ENCODE measurements at regions not wholly inside any gene's neighbourhood (a gene's known extent, or its start where the extent isn't known, plus 50 kb on each side); places are given as distances from the start of the nearest gene placed in this dataset.

GRCh38 chr9:89252651-89253267 is 58.2 kb upstream of the CKS2 start:
- H3K27ac Mint-ChIP-seq (ENCODE audit: unreplicated experiment) = no peak overlapping the region
- Histone ChIP-seq H3K36me3 (ENCODE audit: insufficient read depth, low read length) (no peaks in the 10 kb centered on the region), H3K4me2 (ENCODE audit: low read length) (no peak overlapping the region), H3K9me3 (ENCODE audit: insufficient read depth, low read depth, low read length) (peaks cover 12% of the 10 kb centered on the region), H3K4me3 (ENCODE audit: insufficient read depth, low read depth, low read length) (no peak overlapping the region), H2AFZ (ENCODE audit: low read depth, low read length) (no peak overlapping the region), H3K27me3 (ENCODE audit: insufficient read depth, low read length) (peaks cover 2% of the 10 kb centered on the region), H3K9ac (ENCODE audit: low read length) (no peak overlapping the region), H3K4me1 (ENCODE audit: insufficient read depth, low read length) (no peaks in the 10 kb centered on the region), H3K79me2 (ENCODE audit: insufficient read depth, low read length) (no peaks in the 10 kb centered on the region), H3K27ac (ENCODE audit: low read depth, low read length) (no peak overlapping the region), H4K20me1 (ENCODE audit: insufficient read depth, low read length) (no peaks in the 10 kb centered on the region)
- H3K36me3 Mint-ChIP-seq (ENCODE audit: low read depth, unreplicated experiment) = no peaks in the 10 kb centered on the region
- H3K27me3 Mint-ChIP-seq (ENCODE audit: low read depth, unreplicated experiment) = no peaks in the 10 kb centered on the region
- no peak for TF ChIP-seq EZH2 (IDR thresholded peaks at IDR 0.05; ENCODE audit: insufficient read depth, low read length)
- TF ChIP-seq, protein P1, sequence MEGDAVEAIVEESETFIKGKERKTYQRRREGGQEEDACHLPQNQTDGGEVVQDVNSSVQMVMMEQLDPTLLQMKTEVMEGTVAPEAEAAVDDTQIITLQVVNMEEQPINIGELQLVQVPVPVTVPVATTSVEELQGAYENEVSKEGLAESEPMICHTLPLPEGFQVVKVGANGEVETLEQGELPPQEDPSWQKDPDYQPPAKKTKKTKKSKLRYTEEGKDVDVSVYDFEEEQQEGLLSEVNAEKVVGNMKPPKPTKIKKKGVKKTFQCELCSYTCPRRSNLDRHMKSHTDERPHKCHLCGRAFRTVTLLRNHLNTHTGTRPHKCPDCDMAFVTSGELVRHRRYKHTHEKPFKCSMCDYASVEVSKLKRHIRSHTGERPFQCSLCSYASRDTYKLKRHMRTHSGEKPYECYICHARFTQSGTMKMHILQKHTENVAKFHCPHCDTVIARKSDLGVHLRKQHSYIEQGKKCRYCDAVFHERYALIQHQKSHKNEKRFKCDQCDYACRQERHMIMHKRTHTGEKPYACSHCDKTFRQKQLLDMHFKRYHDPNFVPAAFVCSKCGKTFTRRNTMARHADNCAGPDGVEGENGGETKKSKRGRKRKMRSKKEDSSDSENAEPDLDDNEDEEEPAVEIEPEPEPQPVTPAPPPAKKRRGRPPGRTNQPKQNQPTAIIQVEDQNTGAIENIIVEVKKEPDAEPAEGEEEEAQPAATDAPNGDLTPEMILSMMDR (IDR thresholded peaks at IDR 0.05; ENCODE audit: insufficient read depth, low read depth, low read length) = no peak
- no peak for DNase-seq (ENCODE audit: low read depth)
- no peak for FAIRE-seq
- H3K9me3 Mint-ChIP-seq (ENCODE audit: unreplicated experiment) = peaks cover under 1% of the 10 kb centered on the region
- H3K4me3 Mint-ChIP-seq (ENCODE audit: unreplicated experiment) = no peak overlapping the region
- H3K4me1 Mint-ChIP-seq (ENCODE audit: low read depth, unreplicated experiment) = no peaks in the 10 kb centered on the region

DNA sequence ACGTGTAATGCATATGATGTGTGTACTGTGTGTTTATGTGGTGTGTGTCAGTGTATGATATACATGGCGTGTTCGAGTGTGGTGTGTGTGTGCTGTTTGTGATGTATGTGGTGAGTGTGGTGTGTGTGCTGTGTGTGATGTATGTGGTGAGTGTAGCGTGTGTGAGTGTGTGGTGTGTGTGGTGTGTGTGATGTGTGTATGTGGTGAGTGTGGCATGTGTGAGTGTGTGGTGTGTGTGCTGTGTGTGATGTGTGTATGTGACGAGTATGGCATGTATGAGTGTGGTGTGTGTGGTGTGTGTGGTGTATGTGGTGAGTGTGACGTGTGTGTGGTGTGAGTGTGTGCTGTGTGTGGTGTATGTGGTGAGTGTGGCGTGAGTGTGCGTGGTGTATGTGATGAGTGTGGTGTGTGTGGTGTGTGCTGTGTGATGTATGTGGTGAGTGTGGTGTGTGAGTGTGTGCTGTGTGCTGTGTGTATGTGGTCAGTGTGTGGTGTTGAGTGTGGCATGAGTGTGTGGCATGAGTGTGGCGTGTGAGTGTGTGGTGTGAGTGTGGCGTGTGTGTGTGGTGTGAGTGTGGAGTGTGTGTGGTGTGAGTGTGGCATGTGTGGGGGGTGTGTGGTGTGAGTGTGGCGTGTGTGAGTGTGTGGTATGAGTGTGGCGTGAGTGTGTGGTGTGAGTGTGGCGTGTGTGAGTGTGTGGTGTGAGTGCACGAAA is 56.8 kb upstream of the CKS2 start:
- H3K27me3 ChIP-seq (ENCODE audit: insufficient read depth, low read length) = peaks cover 2% of the 10 kb centered on the region
- no peaks in the 10 kb centered on the region for H3K36me3 ChIP-seq (ENCODE audit: insufficient read depth, low read length)
- H3K27ac ChIP-seq (ENCODE audit: low read depth, low read length) = no peak overlapping the region
- H3K9me3 ChIP-seq (ENCODE audit: insufficient read depth, low read depth, low read length) = peaks cover 12% of the 10 kb centered on the region
- no peaks in the 10 kb centered on the region for H3K36me3 Mint-ChIP-seq (ENCODE audit: low read depth, unreplicated experiment)
- FAIRE-seq (peak; percentile 89), DNase-seq (ENCODE audit: low read depth) (no peak)
- no peak overlapping the region for H2AFZ ChIP-seq (ENCODE audit: low read depth, low read length)
- no peak overlapping the region for H3K9ac ChIP-seq (ENCODE audit: low read length)
- H3K4me3 Mint-ChIP-seq (ENCODE audit: unreplicated experiment) = no peak overlapping the region
- H3K9me3 Mint-ChIP-seq (ENCODE audit: unreplicated experiment) = peaks cover 3% of the 10 kb centered on the region
- H3K4me1 Mint-ChIP-seq (ENCODE audit: low read depth, unreplicated experiment) = no peaks in the 10 kb centered on the region
- no peaks in the 10 kb centered on the region for H3K27me3 Mint-ChIP-seq (ENCODE audit: low read depth, unreplicated experiment)
- no peak for TF ChIP-seq EZH2 (IDR thresholded peaks at IDR 0.05; ENCODE audit: insufficient read depth, low read length)
- TF ChIP-seq, protein P1 (IDR thresholded peaks at IDR 0.05; ENCODE audit: insufficient read depth, low read depth, low read length) = no peak
- no peaks in the 10 kb centered on the region for H4K20me1 ChIP-seq (ENCODE audit: insufficient read depth, low read length)
- no peak overlapping the region for H3K27ac Mint-ChIP-seq (ENCODE audit: unreplicated experiment)
- no peaks in the 10 kb centered on the region for H3K4me1 ChIP-seq (ENCODE audit: insufficient read depth, low read length)
- H3K79me2 ChIP-seq (ENCODE audit: insufficient read depth, low read length) = no peaks in the 10 kb centered on the region
- no peak overlapping the region for H3K4me3 ChIP-seq (ENCODE audit: insufficient read depth, low read depth, low read length)
- H3K4me2 ChIP-seq (ENCODE audit: low read length) = no peak overlapping the region

DNA sequence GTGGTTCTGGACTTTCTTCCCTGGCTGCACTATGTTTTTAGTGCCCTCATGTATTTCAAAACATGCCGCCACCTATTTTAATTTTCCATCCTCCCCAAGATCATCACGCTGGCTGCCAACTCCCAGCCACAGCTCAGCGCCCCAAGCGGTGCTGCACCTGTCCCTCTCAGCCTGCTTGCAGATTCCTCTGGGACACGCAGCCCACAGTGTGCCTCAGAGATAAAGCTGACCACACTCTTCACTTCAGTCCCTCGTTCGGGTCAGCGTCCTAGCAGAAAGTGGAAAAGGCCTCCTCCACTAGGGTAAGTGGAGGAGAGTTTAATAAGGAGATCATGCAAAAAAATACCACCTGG is 56.2 kb upstream of the CKS2 start:
- Histone ChIP-seq H3K36me3 (ENCODE audit: insufficient read depth, low read length) (no peaks in the 10 kb centered on the region), H2AFZ (ENCODE audit: low read depth, low read length) (no peak overlapping the region), H3K27me3 (ENCODE audit: insufficient read depth, low read length) (peaks cover 2% of the 10 kb centered on the region), H3K9me3 (ENCODE audit: insufficient read depth, low read depth, low read length) (peaks cover 12% of the 10 kb centered on the region), H3K4me1 (ENCODE audit: insufficient read depth, low read length) (no peaks in the 10 kb centered on the region), H3K27ac (ENCODE audit: low read depth, low read length) (no peak overlapping the region), H3K4me3 (ENCODE audit: insufficient read depth, low read depth, low read length) (no peak overlapping the region), H3K79me2 (ENCODE audit: insufficient read depth, low read length) (no peaks in the 10 kb centered on the region), H4K20me1 (ENCODE audit: insufficient read depth, low read length) (no peaks in the 10 kb centered on the region), H3K9ac (ENCODE audit: low read length) (no peak overlapping the region), H3K4me2 (ENCODE audit: low read length) (no peak overlapping the region)
- Mint-ChIP-seq H3K27me3 (ENCODE audit: low read depth, unreplicated experiment) (no peaks in the 10 kb centered on the region), H3K4me1 (ENCODE audit: low read depth, unreplicated experiment) (no peaks in the 10 kb centered on the region), H3K9me3 (ENCODE audit: unreplicated experiment) (peaks cover 3% of the 10 kb centered on the region), H3K4me3 (ENCODE audit: unreplicated experiment) (no peak overlapping the region), H3K27ac (ENCODE audit: unreplicated experiment) (no peak overlapping the region), H3K36me3 (ENCODE audit: low read depth, unreplicated experiment) (no peaks in the 10 kb centered on the region)
- DNase-seq (ENCODE audit: low read depth) = no peak
- TF ChIP-seq, protein P1 (IDR thresholded peaks at IDR 0.05; ENCODE audit: insufficient read depth, low read depth, low read length) = no peak
- no peak for TF ChIP-seq EZH2 (IDR thresholded peaks at IDR 0.05; ENCODE audit: insufficient read depth, low read length)
- no peak for FAIRE-seq
